Body of pancreas (tissue), 4 donors: ENCODE measurements at regions not wholly inside any gene's neighbourhood (a gene's known extent, or its start where the extent isn't known, plus 50 kb on each side); places are given as distances from the start of the nearest gene placed in this dataset.

Source experiments
- POLR2A ChIP-seq, 3 donors: fragments of 450-650 bp; IDR thresholded peaks; one replicate each; pipeline ENCODE4 v1.6.1; 2016; ENCODE audit warnings: antibody characterized with exemption in 3 of 3, mild to moderate bottlenecking in 2 of 3
- TF ChIP-seq, protein P1 (sequence below), 7 experiments: fragments of 450-650 bp in 4 of 7; fragments of 200-600 bp in 3 of 7; sonication (generic) in 3 of 7; IDR thresholded peaks; one replicate each; pipeline ENCODE4 v1.5.1; 2016 to 2019; ENCODE audit warnings: antibody characterized with exemption in 7 of 7

DNA sequence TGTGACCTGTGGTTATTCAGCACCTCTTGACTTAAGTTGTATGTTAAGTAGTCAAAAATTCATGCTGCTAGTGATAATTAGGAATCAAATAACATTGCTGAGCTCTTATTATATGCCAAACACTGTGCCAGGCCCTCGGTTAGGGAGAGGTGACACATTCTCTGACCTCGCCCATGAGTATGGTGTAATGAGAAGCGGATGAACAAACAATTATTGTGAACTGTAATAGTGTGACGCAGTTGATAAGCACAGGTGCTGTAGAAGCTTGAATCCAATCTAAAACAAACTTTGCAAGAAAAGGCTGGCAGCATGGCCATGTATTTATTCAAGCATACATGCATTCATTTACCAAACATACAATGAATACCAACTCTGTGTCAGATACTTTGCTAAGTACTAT, 303.5 kb upstream of the HS3ST1 start:
- TF ChIP-seq, protein P1, sequence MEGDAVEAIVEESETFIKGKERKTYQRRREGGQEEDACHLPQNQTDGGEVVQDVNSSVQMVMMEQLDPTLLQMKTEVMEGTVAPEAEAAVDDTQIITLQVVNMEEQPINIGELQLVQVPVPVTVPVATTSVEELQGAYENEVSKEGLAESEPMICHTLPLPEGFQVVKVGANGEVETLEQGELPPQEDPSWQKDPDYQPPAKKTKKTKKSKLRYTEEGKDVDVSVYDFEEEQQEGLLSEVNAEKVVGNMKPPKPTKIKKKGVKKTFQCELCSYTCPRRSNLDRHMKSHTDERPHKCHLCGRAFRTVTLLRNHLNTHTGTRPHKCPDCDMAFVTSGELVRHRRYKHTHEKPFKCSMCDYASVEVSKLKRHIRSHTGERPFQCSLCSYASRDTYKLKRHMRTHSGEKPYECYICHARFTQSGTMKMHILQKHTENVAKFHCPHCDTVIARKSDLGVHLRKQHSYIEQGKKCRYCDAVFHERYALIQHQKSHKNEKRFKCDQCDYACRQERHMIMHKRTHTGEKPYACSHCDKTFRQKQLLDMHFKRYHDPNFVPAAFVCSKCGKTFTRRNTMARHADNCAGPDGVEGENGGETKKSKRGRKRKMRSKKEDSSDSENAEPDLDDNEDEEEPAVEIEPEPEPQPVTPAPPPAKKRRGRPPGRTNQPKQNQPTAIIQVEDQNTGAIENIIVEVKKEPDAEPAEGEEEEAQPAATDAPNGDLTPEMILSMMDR (IDR thresholded peaks at IDR 0.05), result no peak
- TF ChIP-seq POLR2A (IDR thresholded peaks at IDR 0.05), result no peak
